WI38 (cell line): ENCODE measurements at regions not wholly inside any gene's neighbourhood (a gene's known extent, or its start where the extent isn't known, plus 50 kb on each side); places are given as distances from the start of the nearest gene placed in this dataset.
"Not testable (repeated sequence)": the region's sequence is repeated elsewhere in the genome, so short reads cannot be mapped to it uniquely, and the experiment has no call there.

ENCODE experiments used
- H3K4me3 ChIP-seq: 2 replicates; pipeline ENCODE4 v1.5.1; 2011; ENCODE audit warnings: low read depth, mild to moderate bottlenecking, control low read depth, low read length
- TF ChIP-seq, protein P1 (sequence below): IDR thresholded peaks from 2 replicates; pipeline ENCODE4 v1.5.1; 2012; ENCODE audit warnings: low read depth, mild to moderate bottlenecking, control low read depth, low read length

DNA sequence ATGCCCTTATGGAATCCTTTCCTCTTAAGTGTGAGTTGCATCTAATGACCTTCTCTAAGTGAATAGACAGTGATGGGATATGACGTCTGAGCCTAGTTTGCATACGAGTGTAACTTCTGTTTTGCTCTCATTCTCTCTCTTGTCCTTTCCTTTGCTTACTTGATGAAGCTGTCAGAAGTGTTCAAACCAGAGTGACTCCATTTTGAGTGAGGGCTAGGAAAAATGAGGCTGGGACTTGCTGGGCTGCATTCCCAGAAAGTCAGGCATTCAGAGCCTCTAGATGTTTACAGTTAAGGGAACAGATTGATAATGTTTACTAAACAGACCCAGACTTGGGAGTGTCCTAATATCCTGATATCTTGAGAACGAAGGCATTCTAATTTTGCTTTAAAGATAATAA lies 311.2 kb upstream of the SOX4 start:
- not testable (repeated sequence) for H3K4me3 ChIP-seq

GRCh38 chr6:21284166-21284565 lies 309.4 kb upstream of the SOX4 start:
- H3K4me3 ChIP-seq, result no peak overlapping the region
- TF ChIP-seq, protein P1, sequence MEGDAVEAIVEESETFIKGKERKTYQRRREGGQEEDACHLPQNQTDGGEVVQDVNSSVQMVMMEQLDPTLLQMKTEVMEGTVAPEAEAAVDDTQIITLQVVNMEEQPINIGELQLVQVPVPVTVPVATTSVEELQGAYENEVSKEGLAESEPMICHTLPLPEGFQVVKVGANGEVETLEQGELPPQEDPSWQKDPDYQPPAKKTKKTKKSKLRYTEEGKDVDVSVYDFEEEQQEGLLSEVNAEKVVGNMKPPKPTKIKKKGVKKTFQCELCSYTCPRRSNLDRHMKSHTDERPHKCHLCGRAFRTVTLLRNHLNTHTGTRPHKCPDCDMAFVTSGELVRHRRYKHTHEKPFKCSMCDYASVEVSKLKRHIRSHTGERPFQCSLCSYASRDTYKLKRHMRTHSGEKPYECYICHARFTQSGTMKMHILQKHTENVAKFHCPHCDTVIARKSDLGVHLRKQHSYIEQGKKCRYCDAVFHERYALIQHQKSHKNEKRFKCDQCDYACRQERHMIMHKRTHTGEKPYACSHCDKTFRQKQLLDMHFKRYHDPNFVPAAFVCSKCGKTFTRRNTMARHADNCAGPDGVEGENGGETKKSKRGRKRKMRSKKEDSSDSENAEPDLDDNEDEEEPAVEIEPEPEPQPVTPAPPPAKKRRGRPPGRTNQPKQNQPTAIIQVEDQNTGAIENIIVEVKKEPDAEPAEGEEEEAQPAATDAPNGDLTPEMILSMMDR, result no peak

GRCh38 chr6:21284706-21285105 lies 308.8 kb upstream of the SOX4 start:
- TF ChIP-seq, protein P1, result no peak

DNA sequence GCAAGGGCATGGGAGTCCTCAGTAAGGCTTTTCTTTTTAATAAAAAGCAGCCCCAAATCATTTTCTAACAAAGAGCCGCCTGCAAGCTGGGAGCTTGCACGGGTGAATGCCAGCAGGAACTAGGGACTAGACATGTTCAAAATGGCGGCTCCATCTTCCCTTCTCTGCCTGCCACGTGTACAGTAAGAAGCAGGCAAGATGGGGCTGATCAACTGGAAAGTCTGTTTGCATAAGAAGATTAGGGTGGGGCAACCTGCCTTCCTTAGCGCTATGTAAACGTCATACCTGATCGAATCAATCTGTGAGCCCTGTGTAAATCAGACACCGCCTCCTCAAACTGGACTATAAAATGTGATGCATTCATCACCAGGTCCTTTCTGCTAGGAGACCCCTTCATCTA lies 299.4 kb upstream of the SOX4 start:
- no peak overlapping the region for H3K4me3 ChIP-seq
- TF ChIP-seq, protein P1, result no peak

More at GRCh38 chr6:21284706-21285105, 308.8 kb upstream of the SOX4 start:
- no peak overlapping the region for H3K4me3 ChIP-seq

DNA sequence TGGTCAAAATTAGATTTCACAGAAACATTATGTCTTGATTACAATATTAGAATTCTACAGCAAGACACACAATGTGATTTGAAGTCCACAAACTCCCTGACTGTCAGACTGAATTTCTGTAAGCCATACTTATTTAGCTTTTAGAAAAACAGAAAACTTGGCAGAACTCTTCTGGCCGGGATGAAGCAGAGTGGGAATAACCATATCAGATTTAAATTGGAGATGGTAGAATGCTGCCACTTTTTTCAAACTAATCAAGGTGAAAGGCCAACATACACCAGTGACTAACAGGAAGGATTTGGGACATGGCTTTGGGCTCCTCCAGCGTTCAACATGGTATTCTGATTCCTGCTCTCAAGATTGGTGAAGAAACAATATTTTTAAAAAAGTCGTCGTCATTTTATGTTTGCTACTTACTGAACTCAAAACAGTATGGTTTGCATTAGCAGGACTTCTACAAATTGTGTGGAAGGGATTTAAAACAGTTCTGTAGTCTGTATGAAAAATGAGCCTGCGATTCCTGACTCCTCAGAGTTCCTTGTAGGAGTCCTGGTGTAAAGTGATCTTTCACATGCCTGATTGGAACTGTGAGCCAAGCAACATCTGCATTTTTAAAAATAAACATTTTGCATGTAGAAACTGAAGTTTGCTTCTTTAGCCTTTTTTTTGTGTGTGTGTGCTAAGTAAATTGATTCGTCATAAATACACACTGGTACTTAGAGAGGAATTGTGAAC lies 297.9 kb upstream of the SOX4 start:
- TF ChIP-seq, protein P1, result no peak
- no peak overlapping the region for H3K4me3 ChIP-seq

- TF ChIP-seq, protein P1, result no peak
- H3K4me3 ChIP-seq, result no peak overlapping the region
These were observed 295.9 kb upstream of the SOX4 start for GRCh38 chr6:21297665-21298064.

GRCh38 chr6:21299216-21299615 lies 294.3 kb upstream of the SOX4 start:
- TF ChIP-seq, protein P1, result no peak
- H3K4me3 ChIP-seq, result no peak overlapping the region

DNA sequence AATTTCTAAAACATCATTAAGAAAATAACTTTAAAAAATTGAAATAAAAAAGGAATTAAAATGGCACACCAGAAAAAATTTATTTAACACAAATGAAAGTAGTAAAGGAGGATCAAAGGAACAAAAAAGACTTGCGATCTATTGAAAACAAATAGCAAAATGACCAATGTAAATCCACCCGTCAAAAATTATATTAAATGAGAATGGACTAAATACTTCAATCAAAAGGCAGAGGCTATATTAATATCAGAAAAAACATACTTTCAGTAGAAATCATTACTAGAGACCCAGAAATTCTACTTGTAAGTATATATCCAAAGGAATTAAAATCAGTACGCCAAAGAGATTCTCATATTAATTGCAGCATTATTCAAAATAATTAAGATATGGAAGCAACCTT lies 293.1 kb upstream of the SOX4 start:
- H3K4me3 ChIP-seq, result no peak overlapping the region
- TF ChIP-seq, protein P1, result no peak
